ENCODE measurements at regions not wholly inside any gene's neighbourhood (a gene's known extent, or its start where the extent isn't known, plus 50 kb on each side); places are given as distances from the start of the nearest gene placed in this dataset.
"Not testable (repeated sequence)": the region's sequence is repeated elsewhere in the genome, so short reads cannot be mapped to it uniquely, and the experiment has no call there.

GRCh38 chr1:83413839-83414107 lies 585.2 kb downstream of the TTLL7 start:
- TF ChIP-seq EP300 (IDR thresholded peaks at IDR 0.05); CTCF (IDR thresholded peaks at IDR 0.05); POLR2A (IDR thresholded peaks at IDR 0.05; ENCODE audit: low read depth): not testable (repeated sequence)
